ENCODE measurements at regions not wholly inside any gene's neighbourhood (a gene's known extent, or its start where the extent isn't known, plus 50 kb on each side); places are given as distances from the start of the nearest gene placed in this dataset.

DNA sequence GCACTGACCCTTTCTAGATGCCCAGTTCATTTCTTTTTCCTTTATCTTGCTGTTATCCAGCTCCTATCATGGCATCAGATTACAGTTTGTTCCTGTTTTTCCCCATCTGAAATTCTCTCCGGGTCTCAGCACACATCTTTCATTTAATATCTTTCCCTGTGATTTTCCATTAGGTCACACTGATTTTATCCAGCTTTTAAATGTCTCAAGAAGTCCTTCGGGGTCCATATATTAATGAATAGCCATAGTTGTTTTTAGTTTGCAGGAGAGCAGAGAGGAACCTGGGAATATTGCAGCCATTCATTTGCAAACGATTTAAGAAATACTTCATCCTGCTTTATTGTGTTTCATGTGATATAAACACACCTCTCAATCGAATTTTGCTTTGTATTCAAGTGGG lies 374.2 kb downstream of the TDRD15 start:
- no peak for DNase-seq (ENCODE audit: low read depth)
- no peak overlapping the region for H3K4me3 ChIP-seq (ENCODE audit: low read length)

DNA sequence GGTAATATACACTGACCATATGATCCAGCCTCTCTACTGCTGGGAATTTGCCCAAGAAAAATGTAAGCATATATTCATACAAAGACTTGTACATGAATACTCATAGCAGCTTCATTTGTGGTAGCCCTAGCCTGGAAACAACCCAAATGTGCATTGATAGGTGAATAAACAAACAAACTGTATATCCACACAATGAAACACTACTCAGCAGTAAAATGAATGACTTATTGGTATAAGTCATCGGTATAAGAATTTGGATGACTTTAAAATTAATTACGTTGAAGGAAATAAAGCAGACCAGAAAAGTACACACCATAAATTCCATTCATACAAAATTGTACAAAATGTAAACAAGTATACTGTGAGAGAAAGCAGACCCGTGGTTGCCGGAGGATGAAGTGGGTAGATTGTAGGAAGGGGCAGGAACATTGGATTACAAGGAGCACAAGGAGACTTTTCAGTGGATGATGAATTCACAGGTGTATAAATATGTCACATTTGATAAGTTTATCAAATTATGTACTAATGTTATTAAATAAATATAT lies 376.7 kb downstream of the TDRD15 start:
- no peak overlapping the region for H3K4me3 ChIP-seq (ENCODE audit: low read length)
- TF ChIP-seq, protein P1, sequence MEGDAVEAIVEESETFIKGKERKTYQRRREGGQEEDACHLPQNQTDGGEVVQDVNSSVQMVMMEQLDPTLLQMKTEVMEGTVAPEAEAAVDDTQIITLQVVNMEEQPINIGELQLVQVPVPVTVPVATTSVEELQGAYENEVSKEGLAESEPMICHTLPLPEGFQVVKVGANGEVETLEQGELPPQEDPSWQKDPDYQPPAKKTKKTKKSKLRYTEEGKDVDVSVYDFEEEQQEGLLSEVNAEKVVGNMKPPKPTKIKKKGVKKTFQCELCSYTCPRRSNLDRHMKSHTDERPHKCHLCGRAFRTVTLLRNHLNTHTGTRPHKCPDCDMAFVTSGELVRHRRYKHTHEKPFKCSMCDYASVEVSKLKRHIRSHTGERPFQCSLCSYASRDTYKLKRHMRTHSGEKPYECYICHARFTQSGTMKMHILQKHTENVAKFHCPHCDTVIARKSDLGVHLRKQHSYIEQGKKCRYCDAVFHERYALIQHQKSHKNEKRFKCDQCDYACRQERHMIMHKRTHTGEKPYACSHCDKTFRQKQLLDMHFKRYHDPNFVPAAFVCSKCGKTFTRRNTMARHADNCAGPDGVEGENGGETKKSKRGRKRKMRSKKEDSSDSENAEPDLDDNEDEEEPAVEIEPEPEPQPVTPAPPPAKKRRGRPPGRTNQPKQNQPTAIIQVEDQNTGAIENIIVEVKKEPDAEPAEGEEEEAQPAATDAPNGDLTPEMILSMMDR (conservative IDR thresholded peaks at IDR 0.05; ENCODE audit: low read depth, low read length) = no peak
- no peak for DNase-seq (ENCODE audit: low read depth)

More for the DNA sequence above, 374.2 kb downstream of the TDRD15 start:
- TF ChIP-seq, protein P1 (conservative IDR thresholded peaks at IDR 0.05; ENCODE audit: low read depth, low read length) = no peak

- H3K4me3 ChIP-seq (ENCODE audit: low read length) = no peak overlapping the region
- DNase-seq (ENCODE audit: low read depth) = no peak
- TF ChIP-seq, protein P1 (conservative IDR thresholded peaks at IDR 0.05; ENCODE audit: low read depth, low read length) = no peak
Measured at GRCh38 chr2:21501376-21502027, 377.7 kb downstream of the TDRD15 start.

- TF ChIP-seq, protein P1 (conservative IDR thresholded peaks at IDR 0.05; ENCODE audit: low read depth, low read length) = no peak
- no peak overlapping the region for H3K4me3 ChIP-seq (ENCODE audit: low read length)
- DNase-seq (ENCODE audit: low read depth) = no peak
Measured at GRCh38 chr2:21515903-21516302, 392.1 kb downstream of the TDRD15 start.

- DNase-seq (ENCODE audit: low read depth) = no peak
- H3K4me3 ChIP-seq (ENCODE audit: low read length) = no peak overlapping the region
- TF ChIP-seq, protein P1 (conservative IDR thresholded peaks at IDR 0.05; ENCODE audit: low read depth, low read length) = no peak
Measured at GRCh38 chr2:21519412-21519811, 395.6 kb downstream of the TDRD15 start.

- H3K4me3 ChIP-seq (ENCODE audit: low read length) = no peak overlapping the region
- TF ChIP-seq, protein P1 (conservative IDR thresholded peaks at IDR 0.05; ENCODE audit: low read depth, low read length) = no peak
- no peak for DNase-seq (ENCODE audit: low read depth)
Measured at GRCh38 chr2:21519821-21520220, 396.1 kb downstream of the TDRD15 start.

DNA sequence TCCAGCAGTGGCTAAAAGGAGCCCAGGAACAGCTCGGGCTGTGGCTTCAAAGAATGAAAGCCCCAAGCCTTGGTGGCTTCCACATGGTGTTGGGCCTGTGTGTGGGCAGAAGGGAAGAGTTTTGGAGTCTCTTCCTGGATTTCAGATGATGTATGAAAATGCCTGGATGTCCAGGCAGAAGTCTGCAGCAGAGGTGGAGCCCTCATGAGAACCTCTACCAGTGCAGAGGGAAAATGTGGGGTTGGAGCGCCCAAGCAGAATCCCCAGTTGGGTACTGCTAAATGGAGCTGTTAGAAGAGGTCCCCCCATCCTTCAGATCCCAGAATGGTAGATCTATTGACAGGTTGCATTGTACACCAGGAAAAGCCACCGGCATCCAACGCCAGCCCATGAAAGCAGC lies 412.1 kb downstream of the TDRD15 start:
- H3K4me3 ChIP-seq (ENCODE audit: low read length) = no peak overlapping the region
- TF ChIP-seq, protein P1 (conservative IDR thresholded peaks at IDR 0.05; ENCODE audit: low read depth, low read length) = no peak
- no peak for DNase-seq (ENCODE audit: low read depth)

Measured in retinal pigment epithelial cell (primary cell).